NCI-H226 (cell line): ENCODE measurements at regions not wholly inside any gene's neighbourhood (a gene's known extent, or its start where the extent isn't known, plus 50 kb on each side); places are given as distances from the start of the nearest gene placed in this dataset.

Source experiments
- DNase-seq: peaks from one replicate; pipeline ENCODE4 v3.0.0-alpha.2; 2015

DNA sequence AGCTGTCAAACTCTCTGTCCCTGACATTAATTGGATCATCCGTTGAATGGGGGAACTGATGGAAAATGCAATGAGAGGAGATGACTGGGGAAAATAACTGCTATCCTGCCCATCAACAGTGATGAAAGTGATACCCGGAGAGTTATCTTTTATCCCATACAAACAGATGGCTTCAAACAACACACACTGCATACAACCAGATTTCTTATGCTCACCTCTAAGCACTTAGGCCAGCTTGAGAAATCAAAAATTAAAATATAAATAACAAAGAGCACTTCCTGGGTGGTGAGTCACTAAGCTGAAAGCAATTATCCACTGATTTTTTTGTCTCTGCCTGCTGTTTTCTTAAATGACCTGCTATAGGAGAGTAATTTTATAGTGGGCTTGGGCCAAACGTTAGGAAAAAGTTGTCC is 237.6 kb upstream of the RGPD4 start:
- DNase-seq, result no peak

DNA sequence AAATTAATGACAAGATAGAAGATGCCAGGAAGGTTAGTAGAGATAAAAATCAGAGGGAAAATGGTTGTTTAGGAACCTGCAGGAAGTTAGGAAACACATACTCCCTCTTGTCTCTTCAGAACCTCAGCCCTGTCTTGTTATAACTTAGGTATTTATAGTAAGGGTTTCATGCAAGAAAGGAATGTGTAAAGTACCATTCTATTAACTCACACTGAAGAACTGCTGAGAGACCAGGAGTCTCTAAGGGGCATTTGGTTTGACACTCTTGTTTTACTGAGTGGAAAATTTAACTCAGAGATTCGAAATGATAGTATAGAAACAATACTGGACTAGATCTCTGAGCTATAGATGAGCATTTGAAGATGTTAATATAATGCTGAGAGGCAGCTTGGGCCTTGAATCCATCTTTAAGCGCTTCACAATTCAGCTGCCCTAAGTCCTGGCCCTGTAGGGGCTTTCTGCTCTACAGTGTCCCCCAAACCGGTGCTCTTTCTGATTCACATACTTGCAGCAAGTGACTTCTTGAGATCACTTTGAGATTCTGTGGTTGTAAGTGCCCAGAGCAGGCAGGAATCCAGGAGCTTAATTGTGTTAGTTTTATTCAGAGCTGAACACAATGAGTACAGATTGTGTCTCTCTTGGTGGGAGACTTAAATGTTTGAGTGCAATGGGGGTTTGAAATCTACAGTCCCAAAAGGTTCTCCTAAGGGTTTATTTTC is 235.0 kb upstream of the RGPD4 start:
- DNase-seq, result no peak

DNA sequence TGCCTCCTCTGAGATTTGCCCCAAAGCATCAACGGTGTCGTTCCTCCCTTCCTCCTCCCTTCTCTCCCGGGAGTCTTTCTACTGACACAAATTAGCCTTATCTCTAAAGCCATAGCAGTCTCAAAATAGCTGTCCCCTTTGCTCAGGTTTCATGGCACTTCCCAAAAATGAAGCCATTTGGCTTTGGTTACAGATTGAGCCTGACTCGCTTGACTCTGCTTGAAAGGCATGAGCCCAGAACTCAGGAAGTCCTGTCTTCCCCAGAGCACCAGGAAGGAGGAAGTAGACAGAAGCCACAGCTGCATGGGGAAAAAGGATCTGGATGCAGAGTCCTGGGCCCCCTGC is 234.4 kb upstream of the RGPD4 start:
- DNase-seq, result no peak

DNA sequence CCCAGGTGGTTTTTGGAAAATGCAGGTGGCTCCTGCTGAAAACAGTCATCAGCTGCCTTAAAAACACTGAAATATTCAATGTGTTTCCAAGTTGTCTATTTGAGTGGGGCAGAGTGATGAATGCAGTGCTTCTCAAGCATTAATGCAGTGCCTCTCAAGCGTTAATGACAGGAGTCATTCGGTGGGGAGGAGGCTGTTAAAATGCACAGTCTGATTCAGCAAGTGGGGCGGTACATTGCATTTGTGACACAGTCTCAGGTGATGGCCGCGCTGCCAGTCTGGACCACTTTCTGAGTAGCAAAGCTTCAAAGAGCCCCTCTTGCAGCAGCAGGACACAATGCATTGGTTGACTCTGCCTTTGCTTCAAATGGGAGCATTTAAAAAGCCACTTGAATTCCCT is 231.4 kb upstream of the RGPD4 start:
- DNase-seq, result no peak

DNA sequence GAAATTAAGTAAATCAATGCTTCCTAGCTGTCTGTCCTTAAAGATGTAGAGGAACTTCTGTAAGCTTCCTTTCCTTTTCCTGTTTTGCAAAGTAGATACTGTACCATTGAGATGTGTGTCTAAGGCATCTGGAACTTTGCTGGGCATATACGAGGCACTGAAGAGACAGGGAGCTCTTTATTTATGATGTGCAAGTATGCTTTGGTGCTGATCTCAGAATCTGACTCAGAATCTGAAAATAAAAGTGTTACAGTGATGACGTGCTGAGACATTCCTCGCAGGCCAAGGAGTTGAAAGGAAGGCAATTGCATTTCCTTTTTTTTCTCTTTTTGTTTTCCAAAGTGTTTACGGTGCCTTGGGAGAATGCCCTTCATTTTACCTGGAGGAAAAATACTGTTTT is 230.9 kb upstream of the RGPD4 start:
- DNase-seq, result no peak

DNA sequence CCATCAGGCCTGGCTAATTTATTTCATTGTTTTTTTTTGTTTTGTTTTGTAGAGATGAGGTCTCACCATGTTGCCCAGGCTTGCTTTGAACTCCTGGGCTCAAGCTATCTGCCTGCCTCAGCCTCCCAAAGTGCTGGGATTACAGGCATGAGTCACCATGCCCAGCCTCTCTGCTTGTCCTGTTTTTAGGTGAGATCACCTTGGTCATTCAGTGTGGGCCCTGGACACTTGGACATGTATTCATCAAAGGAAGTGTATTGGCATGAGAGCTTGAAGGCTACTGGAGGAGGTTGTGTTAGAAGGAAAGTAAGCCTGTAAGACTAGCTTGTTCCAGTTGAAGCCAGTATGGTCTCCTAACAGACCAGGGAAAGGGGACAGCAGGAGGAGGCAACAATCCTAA is 229.2 kb upstream of the RGPD4 start:
- DNase-seq, result no peak

DNA sequence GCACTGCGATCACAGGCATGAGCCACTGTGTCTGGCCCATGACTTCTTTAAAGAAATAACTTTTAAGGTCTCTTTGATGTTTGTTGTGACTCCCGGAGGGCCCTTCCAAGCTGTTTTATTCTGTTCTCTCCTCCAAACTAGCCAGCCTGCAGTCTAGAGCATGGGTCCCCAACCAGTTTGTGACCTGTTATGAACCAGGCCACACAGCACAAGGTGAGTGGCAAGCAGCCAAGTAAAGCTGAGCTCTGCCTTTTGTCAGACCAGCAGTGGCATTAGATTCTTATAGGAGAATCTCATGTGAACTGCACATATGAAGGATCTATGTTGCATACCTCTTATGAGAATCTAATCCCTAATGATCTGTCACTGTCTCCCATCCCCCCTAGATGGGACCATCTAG is 223.9 kb upstream of the RGPD4 start:
- no peak for DNase-seq

DNA sequence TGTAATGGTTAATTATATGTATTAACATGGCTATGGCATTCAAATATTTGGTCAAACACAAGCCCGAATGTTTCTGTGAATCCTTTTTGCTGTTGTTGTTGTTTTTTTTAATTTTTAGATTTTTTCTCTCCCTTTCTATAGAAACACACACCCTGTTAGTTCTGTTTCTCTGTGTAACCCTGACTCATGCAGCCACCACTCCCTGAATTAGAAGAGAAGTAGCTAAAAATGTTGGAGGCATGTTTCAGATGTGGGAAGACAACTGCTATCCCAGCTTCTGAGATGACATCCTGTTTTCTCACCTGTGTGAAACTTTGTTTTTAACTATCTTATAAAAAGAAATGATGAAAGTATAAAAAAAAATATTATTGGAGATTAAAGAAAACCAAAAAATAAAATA is 219.6 kb upstream of the RGPD4 start:
- DNase-seq, result no peak

DNA sequence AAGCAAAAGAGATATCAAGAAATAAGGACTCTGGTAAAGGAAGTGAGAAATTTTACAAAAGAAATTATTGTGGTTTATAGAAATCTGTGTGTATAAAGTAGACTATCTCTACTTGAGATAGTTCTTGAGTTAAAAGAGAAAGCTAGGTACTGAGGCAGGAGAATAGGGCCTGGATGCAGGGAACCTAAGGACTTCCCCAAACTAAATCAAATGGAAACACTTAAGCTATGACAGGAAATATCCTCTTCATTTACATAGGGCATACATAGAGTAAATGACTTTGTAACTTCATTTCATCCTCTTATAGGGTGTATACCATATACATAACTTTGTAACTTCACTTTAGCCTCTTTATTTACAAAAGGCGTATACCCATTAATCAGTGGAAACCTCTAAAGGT is 219.2 kb upstream of the RGPD4 start:
- DNase-seq, result no peak

DNA sequence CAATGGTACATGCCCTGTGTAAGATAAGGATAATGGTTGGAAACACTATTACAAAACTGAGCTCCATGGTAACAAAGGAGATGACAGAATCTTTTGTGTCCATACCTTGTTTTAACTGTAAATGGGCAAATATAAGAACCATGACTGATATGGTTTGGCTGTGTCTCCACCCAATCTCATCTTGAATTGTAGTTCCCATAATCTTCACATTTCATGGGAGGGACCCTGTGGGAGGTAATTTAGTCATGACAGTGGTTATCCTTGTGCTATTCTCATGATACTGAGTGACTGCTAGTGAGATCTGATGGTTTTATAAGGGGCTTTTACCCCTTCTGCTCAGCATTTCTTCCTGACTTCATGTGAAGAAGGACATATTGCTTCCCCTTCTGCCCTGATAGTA is 211.7 kb upstream of the RGPD4 start:
- no peak for DNase-seq

DNA sequence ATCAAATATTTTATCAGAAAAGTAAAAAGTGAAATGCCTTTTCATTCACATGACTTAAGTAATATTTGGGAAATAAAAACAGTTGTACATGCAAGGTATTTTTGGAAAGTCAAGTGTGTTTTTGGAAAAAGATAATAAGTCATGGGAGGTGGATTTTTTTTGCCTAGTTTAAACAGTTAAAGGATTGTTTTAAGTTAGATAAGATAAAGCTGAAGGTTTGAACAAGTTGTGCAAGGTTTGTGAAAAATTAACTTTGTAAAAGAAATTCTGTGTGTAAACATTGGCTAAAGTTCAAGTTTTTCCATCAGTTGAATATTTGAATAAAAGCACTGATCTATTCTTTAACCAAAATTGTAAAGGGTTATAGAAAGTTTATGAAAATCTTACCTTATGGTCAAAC is 207.9 kb upstream of the RGPD4 start:
- DNase-seq, result no peak

DNA sequence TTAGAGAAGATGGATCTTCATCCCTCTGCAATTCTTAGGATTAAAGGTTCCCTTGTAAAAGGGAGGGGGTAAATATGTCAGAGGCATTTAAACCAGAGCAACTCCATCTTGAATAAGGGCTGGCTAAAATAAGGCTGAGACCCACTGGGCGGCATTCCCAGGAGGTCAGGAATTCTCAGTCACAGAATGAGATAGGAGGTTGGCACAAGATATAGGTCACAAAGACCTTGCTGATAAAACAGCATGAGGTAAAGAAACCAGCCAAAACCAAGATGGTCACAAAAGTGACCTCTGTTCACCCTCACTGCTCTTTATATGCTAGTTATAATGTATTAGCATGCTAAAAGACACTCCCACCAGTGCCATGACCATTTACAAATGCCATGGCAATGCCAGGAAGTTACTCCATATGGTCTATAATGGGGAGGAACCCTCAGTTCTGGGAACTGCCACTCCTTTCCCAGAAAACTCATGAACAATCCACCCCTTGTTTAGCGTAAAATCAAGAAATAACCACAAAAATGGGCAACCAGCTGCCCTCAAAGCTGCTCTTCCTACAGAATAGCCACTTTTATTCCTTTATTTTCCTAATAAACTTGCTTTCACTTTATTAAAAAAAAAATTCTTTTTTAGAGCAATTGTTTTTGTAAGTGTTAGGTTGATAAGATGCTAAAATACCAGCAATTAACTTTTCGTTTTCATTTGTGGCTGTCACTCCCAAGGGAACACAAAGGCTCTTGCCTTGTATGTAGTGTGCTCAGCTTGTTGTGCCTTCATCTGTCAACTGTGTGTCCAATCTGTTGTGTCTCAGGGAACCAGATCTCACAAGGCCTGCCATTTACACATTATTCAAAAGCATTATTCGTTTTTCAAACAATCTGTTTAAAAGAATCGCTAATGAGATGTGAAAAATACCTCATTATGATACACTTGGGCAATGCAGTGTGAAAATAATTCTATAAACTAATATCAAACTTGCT is 205.2 kb upstream of the RGPD4 start:
- DNase-seq, result no peak

DNA sequence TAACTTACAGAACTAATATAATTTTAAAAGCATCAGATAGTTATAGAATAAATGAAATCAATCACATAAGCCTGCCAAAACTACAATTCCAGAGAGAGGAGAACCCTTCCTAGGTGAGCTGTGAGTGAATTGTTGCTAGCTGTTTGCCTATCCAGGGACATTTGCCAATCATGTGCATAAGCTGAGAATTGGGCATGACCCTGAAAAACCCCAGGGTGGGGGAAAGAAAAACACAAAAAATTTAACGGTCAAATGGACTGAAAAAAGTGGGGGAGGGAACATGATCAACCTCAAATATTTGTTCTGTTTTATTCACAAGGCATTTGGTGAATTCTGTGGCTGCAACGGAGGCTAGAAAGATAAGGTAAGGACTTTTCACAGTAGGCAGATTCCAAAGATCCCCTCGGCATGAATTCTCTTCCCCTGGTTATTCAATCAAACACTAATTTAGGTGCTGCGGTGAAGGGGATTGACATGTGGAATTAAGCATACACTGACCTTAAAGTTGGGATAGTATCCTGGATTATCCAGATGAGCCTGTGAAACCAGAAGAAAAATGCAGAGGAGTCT is 203.9 kb upstream of the RGPD4 start:
- no peak for DNase-seq

DNA sequence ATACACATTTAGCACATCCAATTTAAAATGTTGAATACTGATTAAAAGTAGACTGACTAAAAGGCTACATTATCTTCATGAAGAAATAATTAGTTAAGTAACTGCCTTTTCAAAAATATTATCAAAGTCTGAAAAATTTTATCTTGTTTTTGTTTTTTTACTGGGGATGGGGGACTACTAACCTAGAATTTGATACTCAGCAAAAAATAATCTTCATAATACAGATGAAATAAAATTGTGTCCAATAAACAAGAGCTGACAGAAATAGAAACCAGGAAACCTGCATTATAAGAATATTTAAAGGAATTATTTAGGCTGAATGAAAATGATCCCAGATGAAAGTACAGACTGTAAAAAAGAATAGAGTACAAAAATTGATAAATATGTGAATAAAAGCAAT is 200.7 kb upstream of the RGPD4 start:
- DNase-seq, result no peak

DNA sequence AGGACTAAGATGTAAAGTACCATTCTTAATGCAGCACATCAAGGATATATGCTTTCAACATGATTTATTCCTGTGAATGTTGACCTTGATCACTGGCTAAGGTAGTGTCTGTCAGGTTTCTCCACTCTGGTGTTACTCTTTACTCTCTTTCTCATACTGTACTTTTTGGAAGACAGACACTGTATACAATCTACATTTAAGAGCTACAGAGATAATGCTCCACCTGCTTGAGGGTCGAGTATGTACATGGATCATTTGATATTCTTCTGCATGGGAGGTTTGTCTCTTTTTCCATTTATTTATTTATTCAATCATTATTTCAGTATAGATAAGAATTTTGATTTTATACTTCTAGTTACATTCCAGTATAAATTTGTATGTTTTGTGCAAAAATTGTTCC is 199.5 kb upstream of the RGPD4 start:
- DNase-seq, result no peak

DNA sequence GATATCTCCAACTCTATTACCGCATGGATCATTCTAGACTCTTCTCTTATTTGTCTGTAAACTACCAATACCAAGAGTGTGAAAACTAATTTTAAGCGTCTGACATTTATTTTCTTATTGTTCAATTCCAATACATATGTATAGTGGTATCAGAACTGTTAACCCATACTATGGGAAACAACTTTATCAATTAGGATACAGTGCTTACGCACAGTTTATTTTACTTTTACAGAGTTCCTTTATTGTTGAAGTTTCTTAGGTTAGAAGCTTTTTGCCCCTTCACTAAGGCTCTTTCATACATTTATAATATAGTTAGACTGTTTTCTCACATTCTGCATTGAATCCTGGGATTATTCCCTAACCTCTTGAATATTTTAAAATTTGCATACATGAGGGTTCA is 198.8 kb upstream of the RGPD4 start:
- DNase-seq, result no peak

DNA sequence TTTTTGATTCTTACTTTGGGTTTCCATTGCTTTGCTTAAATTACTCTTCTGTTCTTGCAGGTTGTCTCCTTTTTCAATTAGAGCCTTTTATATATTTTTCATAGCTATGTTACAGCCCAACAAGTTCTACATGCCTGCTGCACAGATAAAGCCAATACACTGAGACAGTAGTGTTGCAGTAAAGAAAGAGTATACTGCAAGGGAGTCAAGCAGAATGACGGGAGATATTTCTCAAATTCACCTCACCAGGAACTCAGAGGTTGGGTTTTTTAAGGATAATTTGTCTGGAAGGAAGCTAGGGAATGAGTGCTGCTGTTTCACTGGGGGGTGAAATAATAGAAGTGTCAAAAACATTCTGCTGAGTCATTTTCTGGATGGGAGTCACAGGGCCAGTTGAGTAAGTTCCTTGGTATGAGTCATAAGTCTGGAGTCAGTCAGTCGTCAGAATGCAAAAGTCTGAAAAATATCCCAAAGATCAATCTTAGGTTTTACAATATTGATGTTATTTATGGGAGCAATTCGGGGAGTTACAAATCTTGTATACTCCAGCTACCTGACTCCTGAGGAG is 193.0 kb upstream of the RGPD4 start:
- no peak for DNase-seq

DNA sequence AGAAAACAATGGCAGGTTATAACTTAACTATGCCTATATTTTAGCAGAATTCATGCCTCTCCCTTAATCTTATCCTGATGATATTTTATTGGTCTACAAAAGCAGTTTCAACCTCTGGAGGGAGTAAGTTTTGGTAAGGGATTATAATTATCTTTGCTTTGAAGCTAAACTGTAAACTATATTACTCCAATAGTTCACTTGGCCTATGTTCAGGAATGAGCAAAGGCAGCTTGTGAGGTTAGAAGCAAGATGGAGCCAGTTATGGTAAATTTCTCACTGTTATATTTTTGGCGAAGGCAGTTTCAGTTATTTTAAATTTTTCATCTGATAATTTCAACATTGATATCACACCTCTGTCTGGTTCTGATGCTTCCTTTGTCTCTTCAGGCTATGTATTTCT is 192.5 kb upstream of the RGPD4 start:
- DNase-seq, result no peak

DNA sequence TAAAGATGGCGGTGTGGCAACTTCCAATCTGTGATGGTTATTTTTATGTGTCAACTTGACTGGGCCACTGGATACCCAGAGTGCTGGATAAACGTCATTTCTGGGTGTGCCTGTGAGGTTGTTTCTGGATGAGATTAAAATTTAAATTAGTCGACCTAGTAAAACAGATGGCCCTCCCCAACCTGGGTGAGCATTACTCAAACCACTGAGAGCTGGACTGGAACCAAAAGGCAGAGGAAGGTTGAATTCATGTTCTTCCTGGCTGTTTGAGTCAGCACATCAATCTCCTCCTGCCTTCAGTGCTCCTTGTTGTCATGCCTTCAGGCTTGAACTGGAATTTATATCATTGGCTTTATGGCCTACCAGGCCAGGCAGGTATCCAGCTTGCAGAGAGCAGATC is 190.8 kb upstream of the RGPD4 start:
- DNase-seq, result no peak

DNA sequence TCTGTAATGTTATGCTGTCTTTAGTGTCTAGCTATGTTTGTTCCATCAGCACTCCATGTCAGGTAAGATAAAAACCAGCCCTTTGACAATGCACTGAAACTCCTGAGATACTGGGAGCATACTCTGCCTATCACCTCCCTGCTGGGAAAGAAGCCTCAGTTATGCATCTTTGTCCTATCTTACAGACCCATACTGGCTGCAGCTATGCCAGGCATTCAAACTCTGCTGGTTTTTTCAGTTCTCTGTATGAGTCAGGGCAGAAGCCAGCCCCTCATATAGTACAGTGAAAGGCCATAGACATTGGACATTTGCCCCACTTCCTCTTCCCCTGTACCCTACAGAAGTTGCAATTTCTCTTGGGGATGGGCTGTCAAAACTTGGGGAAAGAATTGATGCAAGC is 181.1 kb upstream of the RGPD4 start:
- no peak for DNase-seq

DNA sequence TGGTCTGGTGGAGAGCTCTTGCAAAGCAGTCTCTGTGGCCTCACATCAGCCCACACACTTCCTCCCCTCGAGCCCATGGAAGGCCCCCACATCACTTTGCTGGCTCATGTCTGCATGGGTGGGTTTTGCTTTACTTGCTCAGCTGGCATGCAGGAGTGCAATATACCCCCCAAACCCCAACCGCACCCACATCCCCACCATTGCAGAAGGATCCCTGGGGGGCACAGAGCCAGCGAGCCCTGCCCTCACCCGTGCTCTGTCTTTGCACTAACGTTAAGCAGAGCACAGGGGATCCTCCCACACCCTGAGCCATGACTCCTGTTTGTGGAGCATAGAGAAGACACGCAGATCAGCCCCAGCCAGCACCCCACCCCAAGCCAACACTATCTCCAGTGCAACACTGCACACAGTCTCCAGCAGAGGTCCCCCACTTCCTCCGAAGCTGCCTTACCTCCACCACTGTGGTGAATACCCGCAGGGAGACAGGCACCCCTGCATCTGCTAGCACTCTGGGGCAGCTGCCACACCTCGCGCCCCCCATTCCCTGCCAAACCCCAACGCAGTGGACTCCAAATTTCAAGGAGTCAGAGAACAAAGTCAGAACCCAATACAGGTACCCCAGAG is 177.8 kb upstream of the RGPD4 start:
- DNase-seq, result no peak

DNA sequence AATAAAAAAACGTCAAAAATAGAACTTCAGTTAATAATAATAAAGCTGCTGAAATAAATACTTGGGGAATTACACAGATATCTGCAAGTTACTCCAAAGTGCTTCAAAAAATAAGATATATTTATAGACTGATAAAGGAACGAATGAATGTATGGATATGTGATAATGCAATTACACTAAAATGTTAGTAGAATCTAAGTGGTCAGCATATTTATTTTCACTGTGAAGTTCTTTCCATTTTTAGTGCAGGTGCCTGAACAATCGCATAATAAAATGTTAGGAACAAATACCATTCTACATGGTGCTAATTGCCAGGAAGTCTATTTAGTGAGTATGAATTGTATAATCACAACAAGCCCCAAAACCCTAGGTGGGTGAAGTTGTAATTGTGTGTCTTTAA is 169.6 kb upstream of the RGPD4 start:
- no peak for DNase-seq

DNA sequence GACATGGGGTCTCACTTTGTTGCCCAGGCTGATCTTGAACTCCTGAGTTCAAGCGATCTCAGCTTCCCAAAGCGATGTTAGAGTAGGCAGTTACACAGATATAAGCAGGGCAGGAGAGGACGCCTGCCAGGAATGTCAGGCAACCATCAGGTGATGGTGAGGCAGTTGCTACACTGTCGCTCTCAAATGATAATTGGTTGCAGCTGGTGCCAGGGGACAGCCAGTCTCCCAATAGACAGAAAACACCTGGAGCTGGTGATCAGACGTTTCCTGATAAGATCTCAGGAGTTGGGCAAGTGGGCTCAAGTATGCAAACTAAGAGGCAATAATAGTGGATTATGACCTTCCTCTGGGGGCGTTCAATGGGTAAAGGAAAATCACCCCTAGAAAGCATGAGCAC is 163.1 kb upstream of the RGPD4 start:
- no peak for DNase-seq
